Activated naive CD4-positive, alpha-beta T cell treated with Interleukin-2 at 50 U/mL for 16 hours (primary cell): ENCODE measurements at regions not wholly inside any gene's neighbourhood (a gene's known extent, or its start where the extent isn't known, plus 50 kb on each side); places are given as distances from the start of the nearest gene placed in this dataset.
A peak's percentile ranks its signal among the peaks of the same experiment; 100 is the strongest.

Experiments used
- DNase-seq: peaks from one replicate; pipeline ENCODE4 v3.0.0-alpha.2; 2020

GRCh38 chrX:58051346-58051745, 141.1 kb upstream of the ZXDA start:
- no peak for DNase-seq

GRCh38 chrX:58044130-58044529, 133.9 kb upstream of the ZXDA start:
- DNase-seq, result no peak

GRCh38 chrX:58025979-58026378, 115.7 kb upstream of the ZXDA start:
- peak; percentile 12 for DNase-seq

- no peak for DNase-seq
Observed at GRCh38 chrX:57985951-57986350, 75.7 kb upstream of the ZXDA start.

GRCh38 chrX:57984620-57985019, 74.4 kb upstream of the ZXDA start:
- no peak for DNase-seq

- DNase-seq, result no peak
Observed at GRCh38 chrX:57977992-57978391, 67.7 kb upstream of the ZXDA start.

- no peak for DNase-seq
Observed at GRCh38 chrX:57964975-57965374, 54.7 kb upstream of the ZXDA start.
